ENCODE measurements at regions not wholly inside any gene's neighbourhood (a gene's known extent, or its start where the extent isn't known, plus 50 kb on each side); places are given as distances from the start of the nearest gene placed in this dataset.

DNA sequence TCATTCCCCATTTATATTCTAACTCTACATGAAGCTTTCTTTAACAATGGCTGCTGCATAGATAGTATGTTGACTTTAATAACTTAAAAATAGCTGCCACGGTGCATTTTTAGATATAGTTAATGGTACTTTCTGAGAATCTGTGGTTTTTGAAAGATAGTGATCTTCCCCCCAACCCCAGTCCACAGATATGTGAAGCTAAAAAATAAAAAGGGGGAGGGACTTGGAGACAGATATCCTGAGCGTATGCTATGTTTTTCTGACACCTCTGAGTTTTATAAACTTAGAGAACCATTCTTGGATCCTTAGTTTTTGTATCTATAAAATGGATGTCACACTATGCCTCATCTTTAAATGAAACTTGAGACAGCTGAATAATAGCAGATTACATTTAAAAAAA is 120.5 kb downstream of the SNX18 start:
- TF ChIP-seq POLR2A (IDR thresholded peaks at IDR 0.05) = no peak
- TF ChIP-seq, protein P1, sequence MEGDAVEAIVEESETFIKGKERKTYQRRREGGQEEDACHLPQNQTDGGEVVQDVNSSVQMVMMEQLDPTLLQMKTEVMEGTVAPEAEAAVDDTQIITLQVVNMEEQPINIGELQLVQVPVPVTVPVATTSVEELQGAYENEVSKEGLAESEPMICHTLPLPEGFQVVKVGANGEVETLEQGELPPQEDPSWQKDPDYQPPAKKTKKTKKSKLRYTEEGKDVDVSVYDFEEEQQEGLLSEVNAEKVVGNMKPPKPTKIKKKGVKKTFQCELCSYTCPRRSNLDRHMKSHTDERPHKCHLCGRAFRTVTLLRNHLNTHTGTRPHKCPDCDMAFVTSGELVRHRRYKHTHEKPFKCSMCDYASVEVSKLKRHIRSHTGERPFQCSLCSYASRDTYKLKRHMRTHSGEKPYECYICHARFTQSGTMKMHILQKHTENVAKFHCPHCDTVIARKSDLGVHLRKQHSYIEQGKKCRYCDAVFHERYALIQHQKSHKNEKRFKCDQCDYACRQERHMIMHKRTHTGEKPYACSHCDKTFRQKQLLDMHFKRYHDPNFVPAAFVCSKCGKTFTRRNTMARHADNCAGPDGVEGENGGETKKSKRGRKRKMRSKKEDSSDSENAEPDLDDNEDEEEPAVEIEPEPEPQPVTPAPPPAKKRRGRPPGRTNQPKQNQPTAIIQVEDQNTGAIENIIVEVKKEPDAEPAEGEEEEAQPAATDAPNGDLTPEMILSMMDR (IDR thresholded peaks at IDR 0.05) = no peak

Data from stomach (tissue), 4 donors.